ENCODE measurements at regions not wholly inside any gene's neighbourhood (a gene's known extent, or its start where the extent isn't known, plus 50 kb on each side); places are given as distances from the start of the nearest gene placed in this dataset.

GRCh38 chr5:60445921-60446320 is 254.0 kb downstream of the DEPDC1B start:
- H2AFZ ChIP-seq, result no peak overlapping the region
- no peaks in the 10 kb centered on the region for H3K36me3 ChIP-seq (ENCODE audit: low read depth)
- no peaks in the 10 kb centered on the region for H3K9me2 ChIP-seq (ENCODE audit: insufficient read depth)
- no peaks in the 10 kb centered on the region for H3K79me2 ChIP-seq (ENCODE audit: insufficient read depth)
- no peak overlapping the region for H3K4me3 ChIP-seq
- 26 to 36% methylated on average over 1 of the region's 1 CpG for WGBS, 2 experiments (ENCODE audit: low coverage in 1 of 2, low lambda C conversion rate in 2 of 2, missing lambda C conversion rate in 2 of 2)
- 0 out of 2 replicates have a peak, but pooled peaks cover 7% of the 10 kb centered on the region for H3K27me3 ChIP-seq (replicated peaks; ENCODE audit: insufficient read depth)
- H4K20me1 ChIP-seq (ENCODE audit: insufficient read depth), result no peaks in the 10 kb centered on the region
- H3K4me1 ChIP-seq (ENCODE audit: insufficient read depth), result no peaks in the 10 kb centered on the region
- no peak for TF ChIP-seq EZH2 (IDR thresholded peaks at IDR 0.05; ENCODE audit: insufficient read depth, poor library complexity, severe bottlenecking)
- TF ChIP-seq EZH2phosphoT487 (IDR thresholded peaks at IDR 0.05; ENCODE audit: insufficient read depth, low read depth), result no peak
- H3K27ac ChIP-seq, result no peak overlapping the region
- H3K9me3 ChIP-seq (ENCODE audit: low read depth), result no peaks in the 10 kb centered on the region
- no peak for DNase-seq
- no peak overlapping the region for H3K4me2 ChIP-seq (ENCODE audit: unreplicated experiment)
- no peak overlapping the region for H3K9ac ChIP-seq
- in situ Hi-C loops (cut with MboI), result no loop called here
- H3F3A ChIP-seq (ENCODE audit: insufficient read depth), result no peaks in the 10 kb centered on the region

GRCh38 chr5:60445427-60445826 is 254.5 kb downstream of the DEPDC1B start:
- in situ Hi-C loops (cut with MboI), result no loop called here
- Histone ChIP-seq H3K9ac (no peak overlapping the region), H3K27me3 (replicated peaks; ENCODE audit: insufficient read depth) (0 out of 2 replicates have a peak, but pooled peaks cover 7% of the 10 kb centered on the region), H3F3A (ENCODE audit: insufficient read depth) (no peaks in the 10 kb centered on the region), H3K9me3 (ENCODE audit: low read depth) (no peaks in the 10 kb centered on the region), H3K79me2 (ENCODE audit: insufficient read depth) (no peaks in the 10 kb centered on the region), H4K20me1 (ENCODE audit: insufficient read depth) (no peaks in the 10 kb centered on the region), H3K4me3 (no peak overlapping the region), H3K36me3 (ENCODE audit: low read depth) (no peaks in the 10 kb centered on the region), H3K4me2 (ENCODE audit: unreplicated experiment) (no peak overlapping the region), H3K27ac (no peak overlapping the region), H2AFZ (no peak overlapping the region), H3K9me2 (ENCODE audit: insufficient read depth) (no peaks in the 10 kb centered on the region), H3K4me1 (ENCODE audit: insufficient read depth) (no peaks in the 10 kb centered on the region)
- no peak for DNase-seq
- TF ChIP-seq EZH2phosphoT487 (IDR thresholded peaks at IDR 0.05; ENCODE audit: insufficient read depth, low read depth) (no peak), EZH2 (IDR thresholded peaks at IDR 0.05; ENCODE audit: insufficient read depth, poor library complexity, severe bottlenecking) (no peak)

GRCh38 chr5:60444661-60445360 is 255.2 kb downstream of the DEPDC1B start:
- no peak for TF ChIP-seq EZH2phosphoT487 (IDR thresholded peaks at IDR 0.05; ENCODE audit: insufficient read depth, low read depth)
- TF ChIP-seq EZH2 (IDR thresholded peaks at IDR 0.05; ENCODE audit: insufficient read depth, poor library complexity, severe bottlenecking), result no peak
- Histone ChIP-seq H3K27ac (no peak overlapping the region), H3K36me3 (ENCODE audit: low read depth) (no peaks in the 10 kb centered on the region), H3K4me2 (ENCODE audit: unreplicated experiment) (no peak overlapping the region), H3K9ac (no peak overlapping the region), H4K20me1 (ENCODE audit: insufficient read depth) (no peaks in the 10 kb centered on the region), H3K79me2 (ENCODE audit: insufficient read depth) (no peaks in the 10 kb centered on the region), H3K4me1 (ENCODE audit: insufficient read depth) (no peaks in the 10 kb centered on the region), H2AFZ (no peak overlapping the region), H3F3A (ENCODE audit: insufficient read depth) (no peaks in the 10 kb centered on the region), H3K9me2 (ENCODE audit: insufficient read depth) (no peaks in the 10 kb centered on the region), H3K27me3 (replicated peaks; ENCODE audit: insufficient read depth) (0 out of 2 replicates have a peak, but pooled peaks cover 7% of the 10 kb centered on the region), H3K9me3 (ENCODE audit: low read depth) (no peaks in the 10 kb centered on the region), H3K4me3 (no peak overlapping the region)
- WGBS, 2 experiments (ENCODE audit: low coverage in 1 of 2, low lambda C conversion rate in 2 of 2, missing lambda C conversion rate in 2 of 2), result 5% methylated on average over 5 of the region's 5 CpGs
- in situ Hi-C loops (cut with MboI), result no loop called here
- DNase-seq, result no peak

- Histone ChIP-seq H3K9me3 (ENCODE audit: low read depth) (no peaks in the 10 kb centered on the region), H3K4me1 (ENCODE audit: insufficient read depth) (no peaks in the 10 kb centered on the region), H2AFZ (no peak overlapping the region), H3K36me3 (ENCODE audit: low read depth) (no peaks in the 10 kb centered on the region), H3K4me2 (ENCODE audit: unreplicated experiment) (no peak overlapping the region), H3K27ac (no peak overlapping the region), H3F3A (ENCODE audit: insufficient read depth) (no peaks in the 10 kb centered on the region), H4K20me1 (ENCODE audit: insufficient read depth) (no peaks in the 10 kb centered on the region), H3K27me3 (replicated peaks; ENCODE audit: insufficient read depth) (no peaks in the 10 kb centered on the region), H3K9me2 (ENCODE audit: insufficient read depth) (no peaks in the 10 kb centered on the region), H3K9ac (no peak overlapping the region), H3K4me3 (no peak overlapping the region), H3K79me2 (ENCODE audit: insufficient read depth) (no peaks in the 10 kb centered on the region)
- WGBS, 2 experiments (ENCODE audit: low coverage in 1 of 2, low lambda C conversion rate in 2 of 2, missing lambda C conversion rate in 2 of 2), result 19 to 29% methylated on average over 1 of the region's 1 CpG
- in situ Hi-C loops (cut with MboI), result no loop called here
- DNase-seq, result no peak
- TF ChIP-seq EZH2phosphoT487 (IDR thresholded peaks at IDR 0.05; ENCODE audit: insufficient read depth, low read depth) (no peak), EZH2 (IDR thresholded peaks at IDR 0.05; ENCODE audit: insufficient read depth, poor library complexity, severe bottlenecking) (no peak)
Measured at GRCh38 chr5:60439552-60439951, 260.4 kb downstream of the DEPDC1B start.

- Histone ChIP-seq H3K9me2 (ENCODE audit: insufficient read depth) (no peaks in the 10 kb centered on the region), H3K36me3 (ENCODE audit: low read depth) (no peaks in the 10 kb centered on the region), H2AFZ (no peak overlapping the region), H3K9ac (no peak overlapping the region), H3K9me3 (ENCODE audit: low read depth) (no peaks in the 10 kb centered on the region), H3K27me3 (replicated peaks; ENCODE audit: insufficient read depth) (no peaks in the 10 kb centered on the region), H3K4me3 (no peak overlapping the region), H3K4me2 (ENCODE audit: unreplicated experiment) (no peak overlapping the region), H3K79me2 (ENCODE audit: insufficient read depth) (no peaks in the 10 kb centered on the region), H3F3A (ENCODE audit: insufficient read depth) (no peaks in the 10 kb centered on the region), H3K27ac (no peak overlapping the region), H4K20me1 (ENCODE audit: insufficient read depth) (no peaks in the 10 kb centered on the region), H3K4me1 (ENCODE audit: insufficient read depth) (no peaks in the 10 kb centered on the region)
- no peak for DNase-seq
- no peak for TF ChIP-seq EZH2 (IDR thresholded peaks at IDR 0.05; ENCODE audit: insufficient read depth, poor library complexity, severe bottlenecking)
- TF ChIP-seq EZH2phosphoT487 (IDR thresholded peaks at IDR 0.05; ENCODE audit: insufficient read depth, low read depth), result no peak
- in situ Hi-C loops (cut with MboI), result no loop called here
Measured at GRCh38 chr5:60437308-60437707, 262.7 kb downstream of the DEPDC1B start.

Measured in GM23248 (cell line).